Kasumi-1 (cell line): ENCODE measurements at regions not wholly inside any gene's neighbourhood (a gene's known extent, or its start where the extent isn't known, plus 50 kb on each side); places are given as distances from the start of the nearest gene placed in this dataset.
"Not testable (repeated sequence)": the region's sequence is repeated elsewhere in the genome, so short reads cannot be mapped to it uniquely, and the experiment has no call there.

Experiments used
- DNase-seq, 2 experiments: peaks; one replicate each; lab custom pipeline; 2025; lab: John Stamatoyannopoulos, UW

DNA sequence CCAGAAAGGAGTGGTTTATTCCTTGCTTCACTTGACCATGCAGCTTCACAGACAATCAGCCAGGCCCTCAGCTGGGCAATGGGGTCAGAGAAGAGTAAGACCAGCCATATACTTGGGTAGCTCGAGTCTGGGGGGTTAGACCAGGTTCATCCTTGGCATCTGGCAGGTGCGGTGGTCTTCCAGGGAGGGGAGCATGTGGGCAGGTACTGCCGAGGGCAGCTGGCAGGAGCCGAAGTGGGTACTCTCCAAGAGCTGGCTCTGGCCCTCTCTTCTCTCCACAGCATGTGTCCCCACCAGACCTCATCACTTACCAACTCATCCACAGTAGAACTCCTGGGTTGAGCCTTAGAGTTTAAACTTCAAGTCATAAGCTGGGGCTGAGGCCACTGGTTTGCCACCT lies 156.8 kb downstream of the FOXD2 start:
- DNase-seq, result no peak

DNA sequence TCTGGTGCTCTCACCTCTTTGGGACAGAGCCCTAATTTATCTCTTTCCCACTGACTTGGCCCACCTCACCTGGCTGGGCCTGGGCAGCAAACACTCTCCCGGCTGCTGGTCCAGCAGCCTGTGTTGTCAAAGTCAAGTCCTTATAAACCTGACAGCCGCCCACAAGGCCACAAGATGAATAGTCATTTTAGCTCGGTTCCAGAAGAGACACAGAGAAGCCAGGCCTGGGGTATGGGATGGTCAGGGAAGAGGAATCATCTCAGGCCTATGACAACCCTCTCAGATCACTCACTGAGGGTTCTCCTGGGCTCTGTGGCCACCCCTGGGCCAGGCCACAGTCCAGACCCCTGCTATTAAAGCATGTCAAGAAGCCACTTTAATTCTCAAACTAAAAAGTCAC lies 158.5 kb downstream of the FOXD2 start:
- no peak for DNase-seq

DNA sequence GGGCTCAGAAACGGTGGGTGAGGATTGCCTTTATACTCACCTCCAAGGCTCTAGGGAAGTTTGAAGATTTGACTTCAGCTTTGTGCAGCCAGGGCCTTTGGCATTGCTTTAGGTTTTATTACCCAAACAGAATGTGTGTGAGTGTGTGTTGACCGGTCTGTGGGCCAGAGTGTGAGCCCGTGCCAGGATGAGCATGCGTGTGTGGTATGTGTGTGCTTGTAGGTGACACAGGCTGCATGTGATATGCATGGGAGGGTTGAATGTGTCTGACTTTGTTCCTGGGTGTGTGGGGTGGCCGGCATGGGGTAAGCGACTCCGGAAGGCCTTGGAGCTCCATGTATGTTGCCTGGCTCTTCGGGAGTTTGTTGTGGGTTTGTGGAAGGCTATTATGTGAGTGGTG lies 160.5 kb downstream of the FOXD2 start:
- DNase-seq, result no peak

DNA sequence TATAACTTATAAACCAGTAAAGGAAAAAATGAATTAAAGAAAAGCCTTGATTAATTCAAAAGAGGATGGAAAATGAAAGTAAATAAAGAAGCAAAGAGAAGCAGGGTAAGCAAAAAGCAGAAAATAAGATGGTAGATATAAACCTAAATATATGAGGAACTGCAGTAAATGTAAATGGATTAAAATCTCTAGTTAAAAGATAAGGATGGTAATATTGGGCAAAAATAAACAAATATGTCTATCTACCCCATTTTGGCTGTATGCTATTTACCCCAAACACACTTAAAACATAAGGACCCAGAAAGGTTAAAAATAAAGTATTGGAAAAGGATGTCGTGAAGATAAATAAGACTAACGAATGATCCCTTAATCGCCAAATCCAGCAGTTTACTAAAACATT lies 161.9 kb downstream of the FOXD2 start:
- DNase-seq, result no peak

DNA sequence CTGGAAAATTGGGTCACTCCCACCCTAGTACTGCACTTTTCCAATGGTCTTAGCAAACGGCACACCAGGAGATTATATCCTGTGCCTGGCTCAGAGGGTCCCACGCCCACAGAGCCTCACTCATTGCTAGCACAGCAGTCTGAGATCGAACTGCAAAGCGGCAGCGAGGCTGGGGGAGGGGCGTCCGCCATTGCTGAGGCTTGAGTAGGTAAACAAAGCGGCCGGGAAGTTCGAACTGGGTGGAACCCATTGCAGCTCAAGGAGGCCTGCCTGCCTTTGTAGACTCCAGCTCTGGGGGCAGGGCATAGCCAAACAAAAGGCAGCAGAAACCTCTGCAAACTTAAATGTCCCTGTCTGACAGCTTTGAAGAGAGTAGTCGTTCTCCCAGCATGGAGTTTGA lies 164.6 kb downstream of the FOXD2 start:
- DNase-seq, result not testable (repeated sequence)

DNA sequence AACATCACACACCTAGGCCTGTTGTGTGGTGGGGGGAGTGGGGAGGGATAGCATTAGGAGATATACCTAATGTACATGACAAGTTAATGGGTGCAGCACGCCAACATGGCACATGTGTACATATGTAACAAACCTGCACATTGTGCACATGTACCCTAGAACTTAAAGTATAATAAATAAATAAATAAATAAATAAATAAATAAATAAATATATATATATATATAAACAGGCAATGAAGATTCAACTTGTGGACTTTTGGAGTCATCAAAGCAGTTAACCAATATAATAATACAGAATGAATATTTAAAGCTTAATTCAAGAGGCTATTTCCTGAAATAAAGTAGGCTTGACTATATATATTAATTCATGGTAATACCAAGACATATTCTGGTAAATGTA lies 167.0 kb downstream of the FOXD2 start:
- DNase-seq, result not testable (repeated sequence)

DNA sequence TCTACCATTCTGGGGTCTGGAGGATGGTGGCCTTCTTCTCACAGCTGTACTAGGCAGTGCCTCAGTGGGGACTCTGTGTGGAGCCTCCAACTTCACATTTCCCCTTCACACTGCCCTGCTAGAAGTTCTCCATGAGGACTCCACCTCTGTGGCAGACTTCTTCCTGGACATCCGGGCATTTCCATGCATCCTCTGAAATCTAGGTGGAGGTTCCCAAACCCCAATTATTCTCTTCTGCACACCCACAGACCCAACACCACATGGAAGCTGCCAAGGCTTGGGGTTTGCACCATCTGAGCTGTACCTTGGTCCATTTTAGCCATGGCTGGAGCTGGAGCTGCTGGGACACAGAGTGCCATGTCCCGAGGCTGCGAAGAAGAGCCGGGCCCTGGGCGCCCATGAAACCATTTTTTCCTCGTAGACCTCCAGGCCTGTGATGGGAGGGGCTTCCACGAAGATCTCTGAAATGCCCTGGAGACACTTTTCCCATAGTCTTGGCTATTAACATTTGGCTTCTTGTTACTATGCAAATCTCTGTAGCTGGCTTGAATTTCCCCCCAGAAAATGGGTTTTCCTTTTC lies 170.5 kb downstream of the FOXD2 start:
- DNase-seq, result no peak

DNA sequence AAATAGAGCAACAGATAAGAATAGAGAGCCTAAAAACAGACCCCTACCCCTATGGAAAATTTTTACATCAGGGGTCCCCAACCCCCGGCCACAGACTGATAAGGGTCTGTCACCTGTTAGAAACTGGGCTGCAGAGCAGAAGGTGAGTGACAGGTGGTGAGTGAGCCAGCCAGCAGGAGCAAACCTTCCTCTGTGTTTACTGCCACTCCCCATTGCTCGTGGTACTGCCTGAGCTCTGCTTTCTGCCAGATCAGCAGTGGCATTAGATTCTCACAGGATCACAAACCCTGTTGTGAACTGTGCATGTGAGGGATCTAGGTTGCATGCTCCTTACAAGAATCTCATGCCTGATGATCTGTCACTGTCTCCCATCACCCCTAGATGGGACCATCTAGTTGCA lies 174.1 kb downstream of the FOXD2 start:
- DNase-seq, result no peak

DNA sequence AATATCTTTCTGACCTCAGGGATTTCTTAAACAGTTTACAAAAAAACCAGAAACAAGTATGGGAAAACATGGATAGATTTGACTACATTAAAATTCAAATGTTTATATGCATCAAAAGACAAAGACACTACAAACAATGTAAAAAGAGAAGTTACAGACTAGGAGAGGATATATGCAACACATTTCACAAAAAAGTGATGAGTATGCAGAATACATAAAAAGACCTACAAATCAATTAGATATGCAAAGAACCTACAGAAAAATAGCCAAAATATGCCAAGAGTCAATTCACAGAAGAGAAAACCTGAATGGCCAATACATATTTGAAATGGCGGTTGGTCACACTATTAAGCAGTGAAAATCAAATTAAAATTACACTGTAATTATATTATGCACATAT lies 175.0 kb downstream of the FOXD2 start:
- DNase-seq, result no peak

DNA sequence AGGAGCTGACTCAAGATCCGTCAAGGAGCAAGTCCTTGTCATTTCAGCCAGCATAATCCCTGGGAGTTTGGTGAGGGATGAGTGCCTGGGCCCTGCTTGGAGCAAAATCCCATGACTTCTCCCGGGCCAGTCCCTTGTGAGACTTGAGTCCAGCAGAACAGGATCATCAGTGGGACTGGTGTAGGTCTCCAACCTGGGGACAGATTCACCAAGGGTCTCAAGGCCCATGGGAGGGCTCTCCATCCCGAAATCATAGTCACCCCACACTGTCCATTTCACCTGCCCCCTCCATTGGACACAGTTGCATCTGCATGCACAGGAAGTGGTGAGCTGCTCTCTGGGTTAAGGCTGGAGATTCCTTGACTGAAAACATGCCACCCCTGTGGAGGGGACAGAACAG lies 178.2 kb downstream of the FOXD2 start:
- no peak for DNase-seq

DNA sequence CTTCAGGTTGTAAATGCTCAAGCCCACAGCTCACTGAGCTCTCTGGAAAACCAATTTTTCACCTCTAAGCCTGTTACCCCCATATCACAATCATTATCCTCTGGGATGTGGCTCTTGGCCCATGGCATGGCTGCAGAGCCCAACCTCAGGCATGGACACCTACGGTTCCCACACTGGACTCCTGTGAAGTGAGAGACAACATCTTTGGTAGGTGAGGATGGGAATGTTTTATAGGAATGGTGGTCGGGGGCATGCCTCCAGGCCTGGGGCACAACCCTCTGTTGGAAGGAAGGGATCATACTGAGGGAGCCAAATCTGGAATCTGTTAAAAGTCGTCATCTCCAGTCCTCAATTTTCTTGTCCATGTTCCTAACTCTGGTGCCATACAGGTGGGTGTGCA lies 179.1 kb downstream of the FOXD2 start:
- no peak for DNase-seq

DNA sequence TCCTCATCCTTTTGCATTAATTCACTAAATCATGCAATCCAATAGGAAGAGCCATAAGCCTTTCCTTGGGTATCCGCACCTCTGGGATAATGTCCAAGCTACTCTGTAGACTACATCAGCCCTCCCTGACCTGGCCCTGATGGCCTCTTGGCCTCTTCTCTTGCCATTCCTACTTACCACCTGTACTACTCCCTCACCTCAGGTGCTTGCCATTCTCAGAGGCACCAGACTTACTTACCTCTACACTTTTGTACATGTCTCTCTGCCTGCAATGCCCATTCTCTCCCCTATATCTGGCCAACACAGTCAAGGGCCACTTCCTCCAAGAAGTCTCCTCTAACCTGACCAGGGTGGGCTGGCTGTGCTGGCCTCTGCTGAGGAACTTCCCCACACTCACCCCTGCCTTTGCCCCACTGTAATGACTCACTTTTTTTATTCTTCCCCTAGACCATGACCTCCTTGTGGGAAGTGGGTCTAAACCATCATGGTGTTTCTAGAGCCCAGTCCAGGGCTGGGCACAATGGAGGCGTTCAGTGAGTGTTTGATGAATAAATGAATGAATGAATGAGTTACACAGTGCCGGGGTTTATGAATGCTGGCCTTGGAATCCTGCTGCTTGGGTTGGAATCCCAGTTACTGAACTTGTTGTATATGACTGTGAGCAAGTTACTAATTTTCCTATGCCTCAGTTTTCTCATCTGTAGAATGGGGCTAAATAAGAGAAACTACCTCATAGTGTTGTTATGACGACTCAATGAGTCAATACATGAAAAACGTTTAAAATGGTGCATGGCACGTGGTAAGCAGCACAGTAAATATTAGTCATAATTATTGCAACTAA lies 179.8 kb downstream of the FOXD2 start:
- DNase-seq, result no peak

DNA sequence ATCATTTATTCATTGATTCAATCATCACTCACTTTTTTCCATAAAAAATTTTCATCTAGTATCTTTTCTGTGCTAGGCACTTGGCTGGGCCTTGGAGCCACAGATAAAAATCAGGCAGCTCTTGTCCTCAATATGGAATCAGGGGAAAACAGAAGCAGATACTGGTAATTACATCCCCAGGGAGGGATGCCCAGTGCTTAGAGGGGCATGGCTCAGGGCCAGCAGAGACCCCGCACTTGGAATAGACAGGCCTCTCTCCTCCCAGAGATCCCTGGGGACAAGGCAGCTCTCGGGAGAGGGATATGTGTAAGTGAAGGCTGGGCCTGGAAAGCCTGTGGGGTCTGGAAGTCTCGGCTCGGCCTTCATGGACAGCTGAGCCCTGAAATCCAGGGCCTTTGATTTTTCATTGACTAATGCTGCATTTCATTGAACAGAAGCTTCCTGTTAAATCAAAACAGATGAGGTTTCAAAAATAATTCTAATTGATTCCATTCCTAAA lies 180.4 kb downstream of the FOXD2 start:
- no peak for DNase-seq

DNA sequence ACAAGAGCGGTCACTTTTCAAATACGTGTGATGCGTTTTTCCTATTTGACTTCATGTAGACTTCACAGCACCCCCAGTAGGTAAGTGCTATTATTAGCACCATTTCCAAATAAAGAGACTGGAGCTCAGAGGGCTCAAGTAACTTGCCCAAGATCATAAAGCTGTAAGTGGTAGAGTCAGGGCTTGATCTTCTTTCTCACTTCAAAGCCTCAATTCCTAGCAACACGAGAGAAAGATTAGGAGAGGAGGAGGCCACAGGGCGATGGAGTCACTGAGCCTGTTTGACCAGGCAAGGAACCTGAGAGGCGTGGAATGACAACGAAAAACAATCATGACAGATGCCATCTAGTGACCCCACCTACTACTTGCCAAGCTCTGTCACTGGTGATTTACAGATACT lies 181.0 kb downstream of the FOXD2 start:
- no peak for DNase-seq

DNA sequence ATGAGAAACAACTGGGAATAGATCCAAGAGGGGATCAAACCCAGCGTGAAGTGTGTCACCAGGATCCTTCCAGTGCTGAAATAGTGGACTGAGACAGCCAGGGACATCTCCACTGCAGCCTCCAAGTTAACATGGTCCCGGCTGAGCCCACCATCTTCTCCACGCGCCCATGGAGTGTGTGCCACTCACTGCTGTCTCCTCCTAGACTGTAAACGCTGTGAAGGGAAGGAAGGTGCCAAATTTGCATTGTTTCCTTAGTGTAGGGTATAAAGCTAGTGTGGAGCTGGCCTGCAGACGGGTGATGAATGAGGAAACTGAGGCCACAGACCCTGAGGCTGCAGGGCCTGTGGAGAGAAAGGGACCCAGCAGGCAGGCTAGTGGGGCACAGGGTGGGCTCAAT lies 183.6 kb downstream of the FOXD2 start:
- no peak for DNase-seq

DNA sequence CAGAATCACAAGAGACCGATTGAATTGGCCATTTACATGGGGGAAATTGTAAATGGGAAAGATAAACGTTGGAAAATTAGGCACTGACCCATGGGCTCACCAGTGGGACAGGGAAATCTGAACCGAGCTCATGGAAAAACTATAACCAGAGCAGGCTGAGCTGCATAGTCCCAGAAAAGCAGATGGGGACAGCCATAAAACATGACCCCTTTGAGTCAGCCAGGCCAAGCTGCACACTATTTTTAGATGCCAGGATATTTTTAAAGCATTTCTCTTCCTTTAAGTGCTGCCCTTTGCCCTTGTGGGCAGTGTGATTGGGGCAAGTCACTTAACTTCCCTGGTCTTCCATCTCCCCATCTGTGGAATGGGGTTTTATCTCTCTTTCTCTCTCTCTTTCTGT lies 184.1 kb downstream of the FOXD2 start:
- no peak for DNase-seq

DNA sequence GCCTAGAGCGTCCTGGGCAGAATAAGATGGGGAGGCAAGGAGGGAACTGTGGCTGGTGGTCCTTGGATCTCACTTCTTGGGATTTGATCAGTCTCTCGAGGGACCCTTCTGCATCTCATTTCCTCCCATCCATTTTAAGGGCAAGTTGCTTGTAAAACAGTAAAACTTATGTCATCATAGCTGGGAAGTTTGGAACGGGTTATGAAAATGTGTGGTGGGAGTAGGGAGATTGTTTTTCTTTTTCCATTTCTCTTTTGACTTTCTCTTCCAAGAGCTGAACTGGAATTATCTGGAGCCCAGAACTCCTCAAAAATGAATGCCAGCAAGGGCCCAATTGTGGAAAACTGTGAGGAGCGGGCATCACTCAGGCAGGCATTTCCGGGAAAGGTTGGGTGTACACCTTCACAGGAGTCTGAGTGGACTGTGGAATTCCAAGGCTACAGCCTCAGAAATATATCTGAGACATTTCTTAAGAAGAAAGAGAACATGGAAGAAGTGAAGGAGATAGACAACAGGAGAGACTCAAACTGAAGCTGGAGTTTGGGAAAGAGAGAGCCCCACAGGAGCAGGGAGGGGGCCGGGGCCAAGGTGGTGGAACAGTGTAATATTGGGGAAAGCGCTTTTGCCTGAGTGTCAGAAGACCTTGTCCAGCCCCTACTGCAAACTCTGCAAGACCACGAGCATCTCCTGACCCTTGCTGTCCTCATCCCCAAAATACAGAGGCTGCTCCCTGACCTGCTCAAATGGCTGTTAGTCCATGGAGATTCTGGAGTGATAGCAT lies 185.1 kb downstream of the FOXD2 start:
- no peak for DNase-seq

DNA sequence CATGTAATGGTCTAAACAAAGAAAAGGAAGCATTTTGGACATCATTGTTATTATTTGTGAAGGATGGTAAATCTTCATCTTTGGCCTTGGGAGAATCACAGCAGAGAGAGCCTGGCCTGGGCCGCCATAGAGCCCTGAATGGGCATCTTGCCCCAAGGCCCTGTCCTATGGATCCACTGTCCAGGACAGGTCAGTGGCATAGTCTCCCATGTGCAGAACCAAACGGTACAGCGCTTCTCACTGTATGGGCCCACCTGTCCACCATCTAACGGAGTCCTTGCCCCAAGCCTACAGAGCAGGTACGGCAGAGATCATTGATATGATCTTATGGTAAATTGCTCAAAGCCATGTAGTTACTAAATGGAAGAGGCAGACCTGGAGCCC lies 185.7 kb downstream of the FOXD2 start:
- no peak for DNase-seq

DNA sequence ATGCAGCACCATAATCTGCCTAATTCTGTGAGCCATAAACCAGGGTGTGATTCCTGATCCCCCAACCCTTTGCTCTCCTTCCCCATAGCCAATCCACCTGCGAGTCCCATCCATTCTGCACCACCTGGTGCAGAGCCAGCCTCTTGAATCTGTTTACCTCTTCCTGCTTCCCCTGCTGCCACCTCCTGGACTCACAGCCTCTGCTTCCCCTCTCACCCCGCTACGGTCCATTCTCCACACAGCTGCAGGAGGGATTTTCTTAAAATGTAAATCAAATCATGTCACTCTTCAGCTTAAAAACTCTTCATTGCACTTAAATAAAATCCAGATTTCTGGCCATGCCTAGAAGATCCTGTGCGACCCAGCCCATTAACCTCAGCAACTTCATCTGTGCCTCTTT lies 186.7 kb downstream of the FOXD2 start:
- no peak for DNase-seq

DNA sequence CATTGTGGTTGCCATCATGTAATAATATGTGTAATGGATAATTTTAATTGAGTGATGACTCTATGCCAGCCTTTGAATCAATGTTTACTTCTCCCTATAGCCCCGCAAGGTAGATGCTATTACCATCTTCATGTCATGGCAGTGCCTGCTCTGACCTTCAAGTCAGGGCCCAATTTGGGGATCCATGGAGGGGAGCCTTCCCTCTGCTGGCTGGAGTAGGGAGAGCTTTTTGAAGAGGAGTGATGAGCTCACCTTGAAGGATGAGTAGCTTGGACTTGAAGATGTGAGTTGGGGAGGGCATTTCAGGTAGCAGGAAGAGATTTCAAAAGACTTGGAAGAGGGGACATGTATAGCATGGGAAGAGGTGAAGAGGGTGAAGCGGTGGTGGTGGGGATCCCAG lies 189.2 kb downstream of the FOXD2 start:
- no peak for DNase-seq

DNA sequence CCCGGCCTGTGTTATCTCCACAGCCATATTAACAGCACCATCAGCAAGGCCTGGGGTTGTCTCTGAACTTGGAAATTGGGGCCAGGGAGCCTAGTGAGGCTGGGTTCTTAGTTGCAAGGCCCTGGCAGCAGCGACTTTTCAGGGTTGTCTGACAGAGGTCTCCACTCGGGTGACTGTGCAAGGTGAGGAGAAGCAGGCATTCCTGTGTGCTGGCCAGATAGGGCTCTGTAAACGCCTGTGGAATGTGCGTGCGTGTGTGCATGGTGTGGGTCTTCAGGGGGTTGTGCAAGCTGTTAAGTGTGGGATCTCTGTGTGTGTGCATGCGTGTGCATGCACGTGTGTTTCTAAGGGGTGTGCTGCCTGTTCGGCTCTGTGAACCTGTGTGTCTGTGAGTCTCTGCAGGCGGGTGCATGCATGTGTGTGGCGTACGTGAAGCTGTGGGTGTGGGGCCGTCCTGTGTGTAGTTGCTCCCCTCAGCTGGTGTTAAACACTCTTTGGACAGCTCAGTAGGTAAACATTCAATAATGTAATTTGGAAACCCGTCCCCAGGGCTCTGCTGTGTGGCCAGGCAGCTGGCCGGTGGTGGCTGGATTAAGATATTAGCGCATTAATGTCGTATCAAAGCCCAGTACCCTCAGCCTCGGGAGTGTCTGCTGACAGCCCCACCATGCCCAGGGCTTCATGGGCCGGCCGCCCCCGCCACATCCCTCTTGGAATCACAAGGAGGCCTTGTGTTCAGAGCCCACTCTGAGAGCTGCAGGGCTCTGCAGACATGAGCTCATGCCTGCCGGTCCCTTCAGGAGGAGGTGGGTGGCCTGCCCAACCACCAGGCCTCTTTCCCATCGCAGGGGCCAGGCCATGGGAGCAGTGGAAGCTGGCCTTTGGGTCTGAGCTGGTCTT lies 189.9 kb downstream of the FOXD2 start:
- DNase-seq, result no peak

DNA sequence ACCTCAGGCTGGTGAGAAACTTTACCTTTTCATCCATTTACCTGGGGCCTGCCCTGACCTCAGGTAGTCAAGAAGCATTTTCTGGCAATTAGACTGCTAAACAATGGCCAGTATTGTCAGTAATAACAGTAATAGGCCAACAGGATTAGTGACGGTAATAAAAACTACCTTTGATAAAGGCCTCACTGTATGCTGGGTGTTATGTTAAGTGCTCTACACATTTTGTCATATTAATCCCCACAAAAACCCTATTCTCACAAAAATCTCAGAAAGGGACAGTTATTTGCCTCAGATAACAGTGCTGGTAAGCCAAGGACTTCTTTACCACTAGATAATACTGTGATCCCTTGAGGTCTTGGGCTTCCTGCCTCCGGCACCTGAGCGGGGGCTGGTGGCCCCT lies 191.4 kb downstream of the FOXD2 start:
- no peak for DNase-seq
